Caco-2 (cell line): ENCODE measurements at regions not wholly inside any gene's neighbourhood (a gene's known extent, or its start where the extent isn't known, plus 50 kb on each side); places are given as distances from the start of the nearest gene placed in this dataset.

Experiments
- BruUV-seq: library from RNA; stranded (reverse); fragments of 400-500 nt; replicated peaks from 2 replicates; lab custom pipeline; 2021; lab: Mats Ljungman, UMichigan
- CTCF ChIA-PET: fragments of 300-600 bp; sonication (Branson Sonifier 250); formaldehyde crosslinking; loops from one replicate; lab custom pipeline; 2022; ENCODE audit warnings: antibody characterized with exemption; lab: Charles Lee
- POLR2A ChIA-PET: fragments of 300-600 bp; sonication (Branson Sonifier 250); formaldehyde crosslinking; loops from one replicate; lab custom pipeline; 2022; ENCODE audit warnings: antibody characterized with exemption; lab: Charles Lee
- DNase-seq, 2 experiments: peaks; one replicate each; pipeline versions ENCODE4 v3.0.0 to v3.0.0-alpha.2; 2020 to 2022
- H3K27me3 ChIP-seq: replicated peaks from 2 replicates; pipeline ENCODE4 v1.6.0; 2011; ENCODE audit warnings: low read length; ENCODE audit not compliant: control insufficient read depth, insufficient read depth
- H3K36me3 ChIP-seq: 2 replicates; pipeline ENCODE4 v1.5.1; 2011; ENCODE audit warnings: low read length; ENCODE audit not compliant: control insufficient read depth, insufficient read depth
- H3K4me1 ChIP-seq: fragments of 250-450 bp; sonication (Bioruptor Pico); 2 replicates; pipeline ENCODE4 v1.5.1; 2020; ENCODE audit warnings: mild to moderate bottlenecking
- H3K4me3 ChIP-seq: 2 replicates; pipeline ENCODE4 v1.5.1; 2011; ENCODE audit warnings: low read depth, mild to moderate bottlenecking, control low read depth, low read length
- H3K9me3 ChIP-seq: fragments of 250-450 bp; sonication (Bioruptor Pico); 2 replicates; pipeline ENCODE4 v1.5.1; 2020; ENCODE audit warnings: mild to moderate bottlenecking, moderate library complexity
- H3K27ac Mint-ChIP-seq: one replicate; pipeline ENCODE4 v1.8.0; 2022; ENCODE audit warnings: mixed read lengths; ENCODE audit not compliant: unreplicated experiment
- H3K27me3 Mint-ChIP-seq: one replicate; pipeline ENCODE4 v1.8.0; 2022; ENCODE audit warnings: mixed read lengths; ENCODE audit not compliant: insufficient read depth, unreplicated experiment
- H3K36me3 Mint-ChIP-seq: one replicate; pipeline ENCODE4 v1.8.0; 2022; ENCODE audit warnings: mild to moderate bottlenecking, mixed read lengths; ENCODE audit not compliant: insufficient read depth, unreplicated experiment
- H3K4me1 Mint-ChIP-seq: one replicate; pipeline ENCODE4 v1.8.0; 2022; ENCODE audit warnings: low read depth, mixed read lengths; ENCODE audit not compliant: unreplicated experiment
- H3K4me3 Mint-ChIP-seq: one replicate; pipeline ENCODE4 v1.8.0; 2022; ENCODE audit warnings: mild to moderate bottlenecking, moderate library complexity, mixed read lengths; ENCODE audit not compliant: unreplicated experiment
- H3K9me3 Mint-ChIP-seq: one replicate; pipeline ENCODE4 v1.8.0; 2022; ENCODE audit warnings: mixed read lengths; ENCODE audit not compliant: unreplicated experiment
- intact Hi-C: fragments of 100-400 bp; cut with micrococcal nuclease; formaldehyde crosslinking; loops from one replicate; pipeline ENCODE4 v1.10.0; 2022; ENCODE audit not compliant: unreplicated experiment
- TF ChIP-seq, protein P1 (sequence below), 2 experiments: fragments of 200-600 bp in 1 of 2; IDR thresholded peaks; 1 replicate in 1 of 2; 2 replicates in 1 of 2; pipeline versions ENCODE4 v1.5.1 to v1.8.0; 2011 to 2022; ENCODE audit warnings: antibody characterized with exemption in 1 of 2, control low read depth in 1 of 2, inconsistent platforms in 1 of 2, low read depth in 1 of 2, low read length in 1 of 2, mild to moderate bottlenecking in 1 of 2, moderate library complexity in 1 of 2; ENCODE audit not compliant: insufficient read depth in 1 of 2, severe bottlenecking in 1 of 2, unreplicated experiment in 1 of 2

GRCh38 chr2:239596253-239596652 is 195.4 kb upstream of the HDAC4 start:
- H3K9me3 ChIP-seq: no peaks in the 10 kb centered on the region
- no TSS peak for BruUV-seq
- Mint-ChIP-seq H3K27ac (no peak overlapping the region), H3K4me1 (peaks cover 6% of the 10 kb centered on the region), H3K27me3 (no peaks in the 10 kb centered on the region), H3K4me3 (no peak overlapping the region), H3K36me3 (no peaks in the 10 kb centered on the region), H3K9me3 (peaks cover 14% of the 10 kb centered on the region)
- ChIA-PET POLR2A (no interaction called here), CTCF (no interaction called here)
- no peaks in the 10 kb centered on the region for H3K4me1 ChIP-seq
- intact Hi-C loops: no loop called here
- TF ChIP-seq, protein P1, sequence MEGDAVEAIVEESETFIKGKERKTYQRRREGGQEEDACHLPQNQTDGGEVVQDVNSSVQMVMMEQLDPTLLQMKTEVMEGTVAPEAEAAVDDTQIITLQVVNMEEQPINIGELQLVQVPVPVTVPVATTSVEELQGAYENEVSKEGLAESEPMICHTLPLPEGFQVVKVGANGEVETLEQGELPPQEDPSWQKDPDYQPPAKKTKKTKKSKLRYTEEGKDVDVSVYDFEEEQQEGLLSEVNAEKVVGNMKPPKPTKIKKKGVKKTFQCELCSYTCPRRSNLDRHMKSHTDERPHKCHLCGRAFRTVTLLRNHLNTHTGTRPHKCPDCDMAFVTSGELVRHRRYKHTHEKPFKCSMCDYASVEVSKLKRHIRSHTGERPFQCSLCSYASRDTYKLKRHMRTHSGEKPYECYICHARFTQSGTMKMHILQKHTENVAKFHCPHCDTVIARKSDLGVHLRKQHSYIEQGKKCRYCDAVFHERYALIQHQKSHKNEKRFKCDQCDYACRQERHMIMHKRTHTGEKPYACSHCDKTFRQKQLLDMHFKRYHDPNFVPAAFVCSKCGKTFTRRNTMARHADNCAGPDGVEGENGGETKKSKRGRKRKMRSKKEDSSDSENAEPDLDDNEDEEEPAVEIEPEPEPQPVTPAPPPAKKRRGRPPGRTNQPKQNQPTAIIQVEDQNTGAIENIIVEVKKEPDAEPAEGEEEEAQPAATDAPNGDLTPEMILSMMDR (IDR thresholded peaks at IDR 0.05; ENCODE audit: insufficient read depth in 1 of 2, low read depth in 1 of 2, low read length in 1 of 2, severe bottlenecking in 1 of 2, unreplicated experiment in 1 of 2): no peak
- DNase-seq: no peak
- no peak overlapping the region for H3K4me3 ChIP-seq
- no peaks in the 10 kb centered on the region for H3K36me3 ChIP-seq
- no peaks in the 10 kb centered on the region for H3K27me3 ChIP-seq

DNA sequence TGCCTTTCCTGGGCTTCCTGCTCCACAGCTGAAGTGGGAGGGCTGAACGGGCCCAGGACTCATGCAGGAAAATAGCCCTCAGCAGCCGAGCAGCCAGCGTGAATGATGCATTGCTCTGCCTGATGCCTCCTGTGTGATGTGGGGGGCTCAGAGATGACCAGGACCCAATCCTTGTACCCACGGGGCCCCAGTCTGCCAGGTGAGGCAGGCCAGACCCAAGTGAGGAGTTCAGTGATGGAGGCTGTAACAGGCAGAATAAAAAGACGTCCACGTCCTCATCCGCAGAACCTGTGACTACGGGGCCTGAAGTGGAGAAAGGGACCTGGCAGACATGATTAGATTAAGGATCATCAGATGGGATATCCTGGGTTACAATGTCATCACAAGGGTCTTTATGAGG is 194.9 kb upstream of the HDAC4 start:
- no peaks in the 10 kb centered on the region for H3K36me3 Mint-ChIP-seq
- ChIA-PET POLR2A (no interaction called here), CTCF (no interaction called here)
- H3K4me3 Mint-ChIP-seq: no peak overlapping the region
- H3K27me3 Mint-ChIP-seq: no peaks in the 10 kb centered on the region
- peaks cover 6% of the 10 kb centered on the region for H3K4me1 Mint-ChIP-seq
- no peaks in the 10 kb centered on the region for H3K36me3 ChIP-seq
- H3K9me3 ChIP-seq: no peaks in the 10 kb centered on the region
- TF ChIP-seq, protein P1 (IDR thresholded peaks at IDR 0.05; ENCODE audit: insufficient read depth in 1 of 2, low read depth in 1 of 2, low read length in 1 of 2, severe bottlenecking in 1 of 2, unreplicated experiment in 1 of 2): no peak
- no peaks in the 10 kb centered on the region for H3K27me3 ChIP-seq
- BruUV-seq: no TSS peak
- H3K4me3 ChIP-seq: no peak overlapping the region
- no peaks in the 10 kb centered on the region for H3K4me1 ChIP-seq
- H3K9me3 Mint-ChIP-seq: peaks cover 14% of the 10 kb centered on the region
- no peak overlapping the region for H3K27ac Mint-ChIP-seq
- no peak for DNase-seq
- intact Hi-C loops: no loop called here

GRCh38 chr2:239594772-239595608 is 194.2 kb upstream of the HDAC4 start:
- H3K4me1 ChIP-seq: no peaks in the 10 kb centered on the region
- H3K36me3 Mint-ChIP-seq: no peaks in the 10 kb centered on the region
- ChIA-PET POLR2A (no interaction called here), CTCF (no interaction called here)
- no peaks in the 10 kb centered on the region for H3K36me3 ChIP-seq
- peaks cover 6% of the 10 kb centered on the region for H3K4me1 Mint-ChIP-seq
- TF ChIP-seq, protein P1 (IDR thresholded peaks at IDR 0.05; ENCODE audit: insufficient read depth in 1 of 2, low read depth in 1 of 2, low read length in 1 of 2, severe bottlenecking in 1 of 2, unreplicated experiment in 1 of 2): no peak
- DNase-seq: no peak
- no peaks in the 10 kb centered on the region for H3K27me3 ChIP-seq
- H3K27ac Mint-ChIP-seq: no peak overlapping the region
- no peak overlapping the region for H3K4me3 Mint-ChIP-seq
- H3K9me3 Mint-ChIP-seq: peaks cover 14% of the 10 kb centered on the region
- no TSS peak for BruUV-seq
- no peak overlapping the region for H3K4me3 ChIP-seq
- H3K9me3 ChIP-seq: no peaks in the 10 kb centered on the region
- no peaks in the 10 kb centered on the region for H3K27me3 Mint-ChIP-seq
- intact Hi-C loops: no loop called here
